Right forelimb (tissue), 1 donor: ENCODE measurements at regions not wholly inside any gene's neighbourhood (a gene's known extent, or its start where the extent isn't known, plus 50 kb on each side); places are given as distances from the start of the nearest gene placed in this dataset.
"Not testable (repeated sequence)": the region's sequence is repeated elsewhere in the genome, so short reads cannot be mapped to it uniquely, and the experiment has no call there.

Experiments used
- DNase-seq: peaks from one replicate; pipeline ENCODE4 v3.0.0-alpha.2; 2018

GRCh38 chr3:61445924-61446323, 115.4 kb upstream of the PTPRG start:
- DNase-seq = no peak

- DNase-seq = no peak
Measured at GRCh38 chr3:61446341-61446740, 115.0 kb upstream of the PTPRG start.

- no peak for DNase-seq
Measured at GRCh38 chr3:61448378-61448777, 113.0 kb upstream of the PTPRG start.

- DNase-seq = no peak
Measured at GRCh38 chr3:61449327-61450040, 111.9 kb upstream of the PTPRG start.

- no peak for DNase-seq
Measured at GRCh38 chr3:61450866-61451265, 110.5 kb upstream of the PTPRG start.

- no peak for DNase-seq
Measured at GRCh38 chr3:61451841-61452240, 109.5 kb upstream of the PTPRG start.

GRCh38 chr3:61452535-61453090, 108.8 kb upstream of the PTPRG start:
- DNase-seq = no peak

GRCh38 chr3:61454006-61454585, 107.3 kb upstream of the PTPRG start:
- no peak for DNase-seq

GRCh38 chr3:61454801-61455200, 106.6 kb upstream of the PTPRG start:
- DNase-seq = no peak

GRCh38 chr3:61460636-61461035, 100.7 kb upstream of the PTPRG start:
- DNase-seq = no peak

- no peak for DNase-seq
Measured at GRCh38 chr3:61463191-61463590, 98.2 kb upstream of the PTPRG start.

- no peak for DNase-seq
Measured at GRCh38 chr3:61464518-61465140, 96.7 kb upstream of the PTPRG start.

- no peak for DNase-seq
Measured at GRCh38 chr3:61466357-61466756, 95.0 kb upstream of the PTPRG start.

- DNase-seq = no peak
Measured at GRCh38 chr3:61483997-61484396, 77.4 kb upstream of the PTPRG start.

GRCh38 chr3:61493339-61493738, 68.0 kb upstream of the PTPRG start:
- DNase-seq = no peak

- DNase-seq = not testable (repeated sequence)
Measured at GRCh38 chr3:61494309-61494708, 67.1 kb upstream of the PTPRG start.

- no peak for DNase-seq
Measured at GRCh38 chr3:61497463-61497862, 63.9 kb upstream of the PTPRG start.

- DNase-seq = no peak
Measured at GRCh38 chr3:61505197-61505596, 56.2 kb upstream of the PTPRG start.

- no peak for DNase-seq
Measured at GRCh38 chr3:61507946-61508345, 53.4 kb upstream of the PTPRG start.
